ENCODE measurements at regions not wholly inside any gene's neighbourhood (a gene's known extent, or its start where the extent isn't known, plus 50 kb on each side); places are given as distances from the start of the nearest gene placed in this dataset.

GRCh38 chr11:33474866-33475265, 217.7 kb downstream of the HIPK3 start:
- Histone ChIP-seq H3K79me2 (ENCODE audit: insufficient read depth, low read length) (no peaks in the 10 kb centered on the region), H3K4me3 (ENCODE audit: insufficient read depth, low read length, poor library complexity, severe bottlenecking) (no peak overlapping the region), H3K4me2 (ENCODE audit: low read depth, low read length, poor library complexity, severe bottlenecking) (no peak overlapping the region), H3K9me3 (ENCODE audit: insufficient read depth, low read length) (no peaks in the 10 kb centered on the region), H3K9ac (ENCODE audit: low read length) (no peak overlapping the region), H3F3A (ENCODE audit: insufficient read depth) (no peaks in the 10 kb centered on the region), H3K9me2 (replicated peaks; ENCODE audit: insufficient read depth, low read length) (no peaks in the 10 kb centered on the region), H3K27ac (ENCODE audit: low read depth, low read length) (no peak overlapping the region), H3K36me3 (ENCODE audit: low read length) (no peaks in the 10 kb centered on the region), H3K27me3 (ENCODE audit: low read length) (no peaks in the 10 kb centered on the region), H2AFZ (ENCODE audit: low read depth, low read length, severe bottlenecking) (no peak overlapping the region), H4K20me1 (ENCODE audit: low read depth, low read length) (no peaks in the 10 kb centered on the region)
- TF ChIP-seq CTCF (IDR thresholded peaks at IDR 0.05; ENCODE audit: insufficient read depth, low read length, poor library complexity, severe bottlenecking) (no peak), EZH2phosphoT487 (conservative IDR thresholded peaks at IDR 0.05; ENCODE audit: low read length) (no peak)

- no peak overlapping the region for H3K4me3 ChIP-seq (ENCODE audit: insufficient read depth, low read length, poor library complexity, severe bottlenecking)
- H3K4me2 ChIP-seq (ENCODE audit: low read depth, low read length, poor library complexity, severe bottlenecking), result no peak overlapping the region
- no peaks in the 10 kb centered on the region for H4K20me1 ChIP-seq (ENCODE audit: low read depth, low read length)
- H3K9ac ChIP-seq (ENCODE audit: low read length), result no peak overlapping the region
- no peak overlapping the region for H2AFZ ChIP-seq (ENCODE audit: low read depth, low read length, severe bottlenecking)
- H3K36me3 ChIP-seq (ENCODE audit: low read length), result no peaks in the 10 kb centered on the region
- TF ChIP-seq CTCF (IDR thresholded peaks at IDR 0.05; ENCODE audit: insufficient read depth, low read length, poor library complexity, severe bottlenecking), result no peak
- TF ChIP-seq EZH2phosphoT487 (conservative IDR thresholded peaks at IDR 0.05; ENCODE audit: low read length), result no peak
- H3K27me3 ChIP-seq (ENCODE audit: low read length), result no peaks in the 10 kb centered on the region
- no peaks in the 10 kb centered on the region for H3K9me3 ChIP-seq (ENCODE audit: insufficient read depth, low read length)
- H3K9me2 ChIP-seq (replicated peaks; ENCODE audit: insufficient read depth, low read length), result no peaks in the 10 kb centered on the region
- H3K79me2 ChIP-seq (ENCODE audit: insufficient read depth, low read length), result no peaks in the 10 kb centered on the region
- no peak overlapping the region for H3K27ac ChIP-seq (ENCODE audit: low read depth, low read length)
- H3F3A ChIP-seq (ENCODE audit: insufficient read depth), result no peaks in the 10 kb centered on the region
These were observed 214.4 kb downstream of the HIPK3 start for GRCh38 chr11:33471541-33471940.

- Histone ChIP-seq H3K9me2 (replicated peaks; ENCODE audit: insufficient read depth, low read length) (no peaks in the 10 kb centered on the region), H3F3A (ENCODE audit: insufficient read depth) (no peaks in the 10 kb centered on the region), H3K27me3 (ENCODE audit: low read length) (no peaks in the 10 kb centered on the region), H3K79me2 (ENCODE audit: insufficient read depth, low read length) (no peaks in the 10 kb centered on the region), H3K4me3 (ENCODE audit: insufficient read depth, low read length, poor library complexity, severe bottlenecking) (no peak overlapping the region), H3K27ac (ENCODE audit: low read depth, low read length) (no peak overlapping the region), H3K4me2 (ENCODE audit: low read depth, low read length, poor library complexity, severe bottlenecking) (no peak overlapping the region), H4K20me1 (ENCODE audit: low read depth, low read length) (no peaks in the 10 kb centered on the region), H2AFZ (ENCODE audit: low read depth, low read length, severe bottlenecking) (no peak overlapping the region), H3K9ac (ENCODE audit: low read length) (no peak overlapping the region), H3K9me3 (ENCODE audit: insufficient read depth, low read length) (no peaks in the 10 kb centered on the region), H3K36me3 (ENCODE audit: low read length) (no peaks in the 10 kb centered on the region)
- TF ChIP-seq CTCF (IDR thresholded peaks at IDR 0.05; ENCODE audit: insufficient read depth, low read length, poor library complexity, severe bottlenecking) (no peak), EZH2phosphoT487 (conservative IDR thresholded peaks at IDR 0.05; ENCODE audit: low read length) (no peak)
These were observed 210.8 kb downstream of the HIPK3 start for GRCh38 chr11:33467966-33468365.
